NCI-H226 (cell line): ENCODE measurements at regions not wholly inside any gene's neighbourhood (a gene's known extent, or its start where the extent isn't known, plus 50 kb on each side); places are given as distances from the start of the nearest gene placed in this dataset.

Experiments
- DNase-seq: peaks from one replicate; pipeline ENCODE4 v3.0.0-alpha.2; 2015

- no peak for DNase-seq
These were observed 206.4 kb upstream of the RPL38 start for GRCh38 chr17:73997059-73997458.

- no peak for DNase-seq
These were observed 205.2 kb upstream of the RPL38 start for GRCh38 chr17:73998249-73998648.

GRCh38 chr17:73998653-73999645, 204.5 kb upstream of the RPL38 start:
- no peak for DNase-seq

GRCh38 chr17:74001145-74001544, 202.3 kb upstream of the RPL38 start:
- no peak for DNase-seq

GRCh38 chr17:74002241-74002640, 201.2 kb upstream of the RPL38 start:
- no peak for DNase-seq

GRCh38 chr17:74004056-74004455, 199.4 kb upstream of the RPL38 start:
- no peak for DNase-seq

- DNase-seq: no peak
These were observed 197.7 kb upstream of the RPL38 start for GRCh38 chr17:74005790-74006189.

- no peak for DNase-seq
These were observed 197.1 kb upstream of the RPL38 start for GRCh38 chr17:74006371-74006770.

GRCh38 chr17:74008196-74008595, 195.3 kb upstream of the RPL38 start:
- DNase-seq: no peak

- DNase-seq: no peak
These were observed 194.3 kb upstream of the RPL38 start for GRCh38 chr17:74009056-74009625.

- no peak for DNase-seq
These were observed 192.6 kb upstream of the RPL38 start for GRCh38 chr17:74010903-74011302.

- no peak for DNase-seq
These were observed 191.5 kb upstream of the RPL38 start for GRCh38 chr17:74011966-74012365.

GRCh38 chr17:74012465-74012864, 191.0 kb upstream of the RPL38 start:
- no peak for DNase-seq

GRCh38 chr17:74015316-74015715, 188.2 kb upstream of the RPL38 start:
- DNase-seq: no peak

- DNase-seq: no peak
These were observed 187.5 kb upstream of the RPL38 start for GRCh38 chr17:74015990-74016389.

GRCh38 chr17:74016461-74016860, 187.0 kb upstream of the RPL38 start:
- DNase-seq: no peak

GRCh38 chr17:74017466-74017865, 186.0 kb upstream of the RPL38 start:
- no peak for DNase-seq

GRCh38 chr17:74018115-74018514, 185.4 kb upstream of the RPL38 start:
- no peak for DNase-seq

- DNase-seq: no peak
These were observed 184.2 kb upstream of the RPL38 start for GRCh38 chr17:74019271-74019670.

GRCh38 chr17:74019860-74020259, 183.6 kb upstream of the RPL38 start:
- no peak for DNase-seq

GRCh38 chr17:74020522-74020921, 183.0 kb upstream of the RPL38 start:
- no peak for DNase-seq

GRCh38 chr17:74024871-74025531, 178.5 kb upstream of the RPL38 start:
- no peak for DNase-seq

GRCh38 chr17:74027444-74027843, 176.0 kb upstream of the RPL38 start:
- DNase-seq: no peak
